ENCODE measurements at regions not wholly inside any gene's neighbourhood (a gene's known extent, or its start where the extent isn't known, plus 50 kb on each side); places are given as distances from the start of the nearest gene placed in this dataset.

DNA sequence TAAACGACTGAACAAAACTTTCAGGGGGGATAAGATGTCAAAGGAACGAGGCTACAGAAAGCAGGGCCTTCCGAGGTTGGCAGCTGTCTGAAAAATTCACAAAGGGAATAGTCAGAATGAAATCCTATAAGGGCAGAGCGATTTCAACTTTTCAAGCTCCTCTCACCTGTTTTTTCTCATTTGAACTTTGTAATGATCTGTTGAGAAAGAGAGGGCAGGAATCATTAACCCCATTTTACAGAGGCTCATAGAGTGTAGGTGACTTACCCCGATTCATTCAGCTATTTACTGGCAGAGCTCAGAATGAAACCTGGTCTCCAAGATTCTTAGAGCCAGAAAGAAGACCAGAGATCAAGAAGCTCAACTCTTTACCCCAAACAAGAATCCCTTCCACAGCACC, 266.1 kb upstream of the ARID1B start:
- ATAC-seq (ENCODE audit: insufficient read depth, low FRiP score) (no peak), DNase-seq (no peak)
- Histone ChIP-seq H3K27ac (ENCODE audit: low read depth in 1 of 2, low read length in 1 of 2) (no peak overlapping the region), H3K4me3 (no peak overlapping the region), H3K4me1 (ENCODE audit: control insufficient read depth in 5 of 5, insufficient read depth in 5 of 5, low read length in 5 of 5) (peaks cover 0 to 9% (median 0%) of the 10 kb centered on the region in 5 donors), H3K27me3 (ENCODE audit: control insufficient read depth in 3 of 3, insufficient read depth in 3 of 3, low read length in 2 of 3) (no peaks in the 10 kb centered on the region), H3K36me3 (ENCODE audit: control insufficient read depth in 4 of 4, insufficient read depth in 4 of 4, low read length in 4 of 4) (no peaks in the 10 kb centered on the region), H3K9ac (ENCODE audit: insufficient read depth in 1 of 2, low read length in 2 of 2) (no peak overlapping the region), H3K9me3 (ENCODE audit: control insufficient read depth in 4 of 4, insufficient read depth in 3 of 4, low read length in 3 of 4) (peaks cover 0 to 2% (median 0%) of the 10 kb centered on the region in 4 donors)
- WGBS, 2 donors: 68 to 87% methylated on average over 5 of the region's 5 CpGs
- TF ChIP-seq, protein P1, sequence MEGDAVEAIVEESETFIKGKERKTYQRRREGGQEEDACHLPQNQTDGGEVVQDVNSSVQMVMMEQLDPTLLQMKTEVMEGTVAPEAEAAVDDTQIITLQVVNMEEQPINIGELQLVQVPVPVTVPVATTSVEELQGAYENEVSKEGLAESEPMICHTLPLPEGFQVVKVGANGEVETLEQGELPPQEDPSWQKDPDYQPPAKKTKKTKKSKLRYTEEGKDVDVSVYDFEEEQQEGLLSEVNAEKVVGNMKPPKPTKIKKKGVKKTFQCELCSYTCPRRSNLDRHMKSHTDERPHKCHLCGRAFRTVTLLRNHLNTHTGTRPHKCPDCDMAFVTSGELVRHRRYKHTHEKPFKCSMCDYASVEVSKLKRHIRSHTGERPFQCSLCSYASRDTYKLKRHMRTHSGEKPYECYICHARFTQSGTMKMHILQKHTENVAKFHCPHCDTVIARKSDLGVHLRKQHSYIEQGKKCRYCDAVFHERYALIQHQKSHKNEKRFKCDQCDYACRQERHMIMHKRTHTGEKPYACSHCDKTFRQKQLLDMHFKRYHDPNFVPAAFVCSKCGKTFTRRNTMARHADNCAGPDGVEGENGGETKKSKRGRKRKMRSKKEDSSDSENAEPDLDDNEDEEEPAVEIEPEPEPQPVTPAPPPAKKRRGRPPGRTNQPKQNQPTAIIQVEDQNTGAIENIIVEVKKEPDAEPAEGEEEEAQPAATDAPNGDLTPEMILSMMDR (IDR thresholded peaks at IDR 0.05; ENCODE audit: control extremely low read depth, extremely low read depth): no peak

DNA sequence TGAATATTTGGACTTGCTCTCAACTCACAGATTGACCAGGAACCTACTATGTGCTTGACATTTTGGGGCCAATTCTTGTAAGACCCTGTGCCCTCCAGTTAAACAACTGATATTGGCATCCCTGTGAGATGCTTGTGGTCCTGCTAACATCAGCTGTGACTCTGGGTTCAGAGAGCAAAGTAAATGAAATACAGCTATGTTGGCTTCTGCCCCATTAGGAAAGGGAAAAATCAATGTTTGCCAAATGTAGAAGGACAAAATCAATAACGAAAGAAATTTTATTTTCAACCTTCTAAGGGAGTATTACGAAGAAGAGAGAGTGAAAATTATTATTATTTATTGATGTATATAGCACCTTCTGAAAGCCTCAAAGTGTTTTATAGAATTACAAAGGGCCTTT, 266.9 kb upstream of the ARID1B start:
- Histone ChIP-seq H3K9me3 (ENCODE audit: control insufficient read depth in 4 of 4, insufficient read depth in 3 of 4, low read length in 3 of 4) (peaks cover 0 to 2% (median 0%) of the 10 kb centered on the region in 4 donors), H3K4me1 (ENCODE audit: control insufficient read depth in 5 of 5, insufficient read depth in 5 of 5, low read length in 5 of 5) (peaks cover 0 to 9% (median 0%) of the 10 kb centered on the region in 5 donors), H3K36me3 (ENCODE audit: control insufficient read depth in 4 of 4, insufficient read depth in 4 of 4, low read length in 4 of 4) (no peaks in the 10 kb centered on the region), H3K27ac (ENCODE audit: low read depth in 1 of 2, low read length in 1 of 2) (no peak overlapping the region), H3K4me3 (no peak overlapping the region), H3K27me3 (ENCODE audit: control insufficient read depth in 3 of 3, insufficient read depth in 3 of 3, low read length in 2 of 3) (no peaks in the 10 kb centered on the region), H3K9ac (ENCODE audit: insufficient read depth in 1 of 2, low read length in 2 of 2) (no peak overlapping the region)
- 90 to 92% methylated on average over 2 of the region's 2 CpGs for WGBS, 2 donors
- no peak for DNase-seq
- TF ChIP-seq, protein P1 (IDR thresholded peaks at IDR 0.05; ENCODE audit: control extremely low read depth, extremely low read depth): no peak
- no peak for ATAC-seq (ENCODE audit: insufficient read depth, low FRiP score)

DNA sequence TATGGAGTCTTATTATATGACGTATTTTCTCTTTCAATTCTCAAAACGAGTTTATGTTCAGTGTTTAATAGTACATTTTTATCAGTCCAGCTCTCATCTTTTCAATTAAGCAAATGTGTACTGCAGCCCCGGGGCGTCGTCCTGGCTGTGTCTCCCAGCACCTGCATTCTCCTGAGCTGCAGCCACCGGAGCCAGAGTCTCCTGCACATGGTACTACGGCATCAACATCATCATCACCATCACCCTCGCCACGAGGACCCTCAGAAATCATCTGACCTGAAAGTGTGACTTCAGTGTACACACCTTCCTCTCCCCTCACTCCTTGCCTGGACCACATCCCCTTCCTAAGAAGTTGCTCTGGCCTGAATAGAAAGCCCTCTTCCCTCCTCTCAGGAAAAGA, 267.7 kb upstream of the ARID1B start:
- Histone ChIP-seq H3K4me1 (ENCODE audit: control insufficient read depth in 5 of 5, insufficient read depth in 5 of 5, low read length in 5 of 5) (peaks cover 0 to 9% (median 0%) of the 10 kb centered on the region in 5 donors), H3K4me3 (no peak overlapping the region), H3K9me3 (ENCODE audit: control insufficient read depth in 4 of 4, insufficient read depth in 3 of 4, low read length in 3 of 4) (peaks cover 0 to 2% (median 0%) of the 10 kb centered on the region in 4 donors), H3K9ac (ENCODE audit: insufficient read depth in 1 of 2, low read length in 2 of 2) (no peak overlapping the region), H3K27me3 (ENCODE audit: control insufficient read depth in 3 of 3, insufficient read depth in 3 of 3, low read length in 2 of 3) (no peaks in the 10 kb centered on the region), H3K27ac (ENCODE audit: low read depth in 1 of 2, low read length in 1 of 2) (no peak overlapping the region), H3K36me3 (ENCODE audit: control insufficient read depth in 4 of 4, insufficient read depth in 4 of 4, low read length in 4 of 4) (no peaks in the 10 kb centered on the region)
- WGBS, 2 donors: 88% methylated on average over 9 of the region's 9 CpGs
- ATAC-seq (ENCODE audit: insufficient read depth, low FRiP score): no peak
- DNase-seq: no peak
- TF ChIP-seq, protein P1 (IDR thresholded peaks at IDR 0.05; ENCODE audit: control extremely low read depth, extremely low read depth): no peak

DNA sequence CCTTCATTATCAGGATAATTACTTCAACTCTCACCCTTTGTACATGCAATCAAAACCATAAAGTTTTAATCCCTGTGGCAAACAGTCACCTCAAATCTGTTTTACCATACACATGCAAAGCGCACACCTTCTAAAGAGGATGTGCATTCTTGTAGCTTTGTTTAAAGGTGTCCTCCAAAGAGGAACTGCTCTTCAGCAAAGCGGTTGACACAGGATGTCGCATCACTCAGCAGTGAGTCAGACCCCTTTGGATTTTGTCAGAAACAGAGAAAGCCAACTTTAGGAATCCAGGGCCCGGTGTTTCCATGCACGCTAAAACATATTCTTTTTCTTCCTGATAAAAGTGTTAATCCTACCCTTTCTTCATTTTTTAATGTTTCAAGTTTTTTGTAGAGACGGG, 268.3 kb upstream of the ARID1B start:
- WGBS, 2 donors: 48 to 75% methylated on average over 6 of the region's 6 CpGs
- DNase-seq: no peak
- Histone ChIP-seq H3K36me3 (ENCODE audit: control insufficient read depth in 4 of 4, insufficient read depth in 4 of 4, low read length in 4 of 4) (no peaks in the 10 kb centered on the region), H3K27ac (ENCODE audit: low read depth in 1 of 2, low read length in 1 of 2) (no peak overlapping the region), H3K4me1 (ENCODE audit: control insufficient read depth in 5 of 5, insufficient read depth in 5 of 5, low read length in 5 of 5) (peaks cover 0 to 9% (median 0%) of the 10 kb centered on the region in 5 donors), H3K4me3 (no peak overlapping the region), H3K27me3 (ENCODE audit: control insufficient read depth in 3 of 3, insufficient read depth in 3 of 3, low read length in 2 of 3) (no peaks in the 10 kb centered on the region), H3K9ac (ENCODE audit: insufficient read depth in 1 of 2, low read length in 2 of 2) (no peak overlapping the region), H3K9me3 (ENCODE audit: control insufficient read depth in 4 of 4, insufficient read depth in 3 of 4, low read length in 3 of 4) (peaks cover 0 to 2% (median 0%) of the 10 kb centered on the region in 4 donors)
- TF ChIP-seq, protein P1 (IDR thresholded peaks at IDR 0.05; ENCODE audit: control extremely low read depth, extremely low read depth): no peak
- ATAC-seq (ENCODE audit: insufficient read depth, low FRiP score): no peak
